GM23248 (cell line): ENCODE measurements at regions not wholly inside any gene's neighbourhood (a gene's known extent, or its start where the extent isn't known, plus 50 kb on each side); places are given as distances from the start of the nearest gene placed in this dataset.

Source experiments
- EZH2 ChIP-seq: fragments of 200-600 bp; sonication (generic); IDR thresholded peaks from 2 replicates; pipeline ENCODE4 v1.6.1; 2018; ENCODE audit warnings: antibody characterized with exemption, mild to moderate bottlenecking; ENCODE audit not compliant: insufficient read depth, poor library complexity, severe bottlenecking
- EZH2phosphoT487 ChIP-seq: fragments of 200-600 bp; sonication (generic); IDR thresholded peaks from 2 replicates; pipeline ENCODE4 v1.6.1; 2018; ENCODE audit warnings: antibody characterized with exemption, moderate library complexity, mild to moderate bottlenecking, low read depth; ENCODE audit not compliant: insufficient read depth

DNA sequence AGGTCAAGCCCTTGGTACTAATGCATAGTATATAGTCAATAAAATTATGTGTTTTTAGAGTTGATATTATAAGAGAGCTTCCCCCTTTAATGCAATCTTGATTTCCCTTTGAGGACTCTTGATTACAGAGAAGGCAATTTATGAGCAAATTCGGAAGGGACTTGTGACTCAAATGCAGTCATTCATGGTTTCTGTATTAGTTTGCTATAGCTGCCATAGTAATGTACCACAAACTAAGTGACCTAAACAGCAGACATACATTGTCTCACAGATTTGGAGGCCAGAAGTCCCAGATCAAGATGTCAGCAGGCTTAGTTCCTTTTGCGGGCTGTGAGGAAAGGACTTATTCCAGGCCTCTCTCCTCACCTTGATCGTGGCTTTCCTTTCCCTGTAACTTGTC lies 933.4 kb downstream of the NLGN4Y start:
- TF ChIP-seq EZH2 (no peak), EZH2phosphoT487 (no peak)
